OCI-LY1 (cell line): ENCODE measurements at regions not wholly inside any gene's neighbourhood (a gene's known extent, or its start where the extent isn't known, plus 50 kb on each side); places are given as distances from the start of the nearest gene placed in this dataset.

Source experiments
- EZH2 ChIP-seq: fragments of 200-600 bp; sonication (generic), shearing (Covaris generic); IDR thresholded peaks from 2 replicates; pipeline ENCODE4 v1.8.0; 2017; ENCODE audit warnings: borderline replicate concordance, mixed run types, mild to moderate bottlenecking, antibody characterized with exemption, low read length, moderate library complexity, mixed read lengths
- TF ChIP-seq, protein P1 (sequence below): fragments of 200-600 bp; sonication (generic), shearing (Covaris generic); IDR thresholded peaks from 2 replicates; pipeline ENCODE4 v1.5.1; 2017; ENCODE audit warnings: mild to moderate bottlenecking, antibody characterized with exemption, low read length, moderate library complexity, mixed read lengths

DNA sequence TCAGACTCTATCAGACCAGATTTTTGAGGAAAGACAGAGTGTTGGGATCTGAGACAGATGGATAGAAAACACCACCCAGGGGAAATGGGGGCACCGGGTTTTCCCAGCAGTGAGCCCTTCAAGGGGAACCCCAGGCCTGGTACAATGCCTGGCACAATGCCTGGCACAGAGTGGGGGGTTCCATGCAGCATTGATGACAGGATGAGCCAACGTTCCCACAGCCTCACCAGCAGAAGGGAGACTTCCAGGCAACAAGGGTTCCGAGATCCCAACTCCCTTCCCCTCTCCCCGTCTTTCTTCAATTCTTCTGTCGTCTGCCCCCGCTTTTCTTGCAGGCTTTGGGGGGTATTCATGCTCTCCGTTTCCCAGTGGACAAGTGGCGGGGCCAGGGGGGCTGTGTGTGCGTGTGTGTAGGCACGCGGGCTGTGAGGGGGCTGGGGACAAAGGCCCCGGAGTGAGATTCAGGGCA is 132.1 kb upstream of the HAAO start:
- TF ChIP-seq, protein P1, sequence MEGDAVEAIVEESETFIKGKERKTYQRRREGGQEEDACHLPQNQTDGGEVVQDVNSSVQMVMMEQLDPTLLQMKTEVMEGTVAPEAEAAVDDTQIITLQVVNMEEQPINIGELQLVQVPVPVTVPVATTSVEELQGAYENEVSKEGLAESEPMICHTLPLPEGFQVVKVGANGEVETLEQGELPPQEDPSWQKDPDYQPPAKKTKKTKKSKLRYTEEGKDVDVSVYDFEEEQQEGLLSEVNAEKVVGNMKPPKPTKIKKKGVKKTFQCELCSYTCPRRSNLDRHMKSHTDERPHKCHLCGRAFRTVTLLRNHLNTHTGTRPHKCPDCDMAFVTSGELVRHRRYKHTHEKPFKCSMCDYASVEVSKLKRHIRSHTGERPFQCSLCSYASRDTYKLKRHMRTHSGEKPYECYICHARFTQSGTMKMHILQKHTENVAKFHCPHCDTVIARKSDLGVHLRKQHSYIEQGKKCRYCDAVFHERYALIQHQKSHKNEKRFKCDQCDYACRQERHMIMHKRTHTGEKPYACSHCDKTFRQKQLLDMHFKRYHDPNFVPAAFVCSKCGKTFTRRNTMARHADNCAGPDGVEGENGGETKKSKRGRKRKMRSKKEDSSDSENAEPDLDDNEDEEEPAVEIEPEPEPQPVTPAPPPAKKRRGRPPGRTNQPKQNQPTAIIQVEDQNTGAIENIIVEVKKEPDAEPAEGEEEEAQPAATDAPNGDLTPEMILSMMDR = no peak
- TF ChIP-seq EZH2 = no peak
